NCI-H510A treated with DMSO at 0.1 percent for 48 hours (cell line): ENCODE measurements at regions not wholly inside any gene's neighbourhood (a gene's known extent, or its start where the extent isn't known, plus 50 kb on each side); places are given as distances from the start of the nearest gene placed in this dataset.
"Not testable (repeated sequence)": the region's sequence is repeated elsewhere in the genome, so short reads cannot be mapped to it uniquely, and the experiment has no call there.

Experiments used
- DNase-seq: peaks from one replicate; lab custom pipeline; 2025; lab: John Stamatoyannopoulos, UW

- no peak for DNase-seq
Measured at GRCh38 chr6:155656024-155656423, 200.4 kb upstream of the NOX3 start.

GRCh38 chr6:155654474-155654873, 198.8 kb upstream of the NOX3 start:
- DNase-seq: no peak

- no peak for DNase-seq
Measured at GRCh38 chr6:155648301-155648700, 192.7 kb upstream of the NOX3 start.

GRCh38 chr6:155647354-155647753, 191.7 kb upstream of the NOX3 start:
- no peak for DNase-seq

GRCh38 chr6:155646443-155646842, 190.8 kb upstream of the NOX3 start:
- DNase-seq: no peak

GRCh38 chr6:155645325-155645724, 189.7 kb upstream of the NOX3 start:
- DNase-seq: no peak

GRCh38 chr6:155641603-155642002, 186.0 kb upstream of the NOX3 start:
- DNase-seq: no peak

GRCh38 chr6:155638200-155638599, 182.6 kb upstream of the NOX3 start:
- no peak for DNase-seq

- no peak for DNase-seq
Measured at GRCh38 chr6:155635416-155635815, 179.8 kb upstream of the NOX3 start.

- no peak for DNase-seq
Measured at GRCh38 chr6:155630085-155630484, 174.4 kb upstream of the NOX3 start.

- no peak for DNase-seq
Measured at GRCh38 chr6:155629652-155630051, 174.0 kb upstream of the NOX3 start.

GRCh38 chr6:155628306-155628705, 172.7 kb upstream of the NOX3 start:
- no peak for DNase-seq

- DNase-seq: not testable (repeated sequence)
Measured at GRCh38 chr6:155627722-155628212, 172.1 kb upstream of the NOX3 start.

- no peak for DNase-seq
Measured at GRCh38 chr6:155623450-155624178, 168.0 kb upstream of the NOX3 start.

- no peak for DNase-seq
Measured at GRCh38 chr6:155614606-155615005, 159.0 kb upstream of the NOX3 start.

GRCh38 chr6:155611742-155612141, 156.1 kb upstream of the NOX3 start:
- DNase-seq: no peak

GRCh38 chr6:155604991-155605390, 149.4 kb upstream of the NOX3 start:
- DNase-seq: no peak

- DNase-seq: no peak
Measured at GRCh38 chr6:155599561-155599960, 143.9 kb upstream of the NOX3 start.

GRCh38 chr6:155599160-155599559, 143.5 kb upstream of the NOX3 start:
- DNase-seq: no peak

GRCh38 chr6:155595284-155595683, 139.6 kb upstream of the NOX3 start:
- no peak for DNase-seq

- no peak for DNase-seq
Measured at GRCh38 chr6:155591741-155592140, 136.1 kb upstream of the NOX3 start.

GRCh38 chr6:155589190-155589589, 133.6 kb upstream of the NOX3 start:
- no peak for DNase-seq

GRCh38 chr6:155587817-155588216, 132.2 kb upstream of the NOX3 start:
- DNase-seq: no peak

GRCh38 chr6:155586090-155586489, 130.5 kb upstream of the NOX3 start:
- no peak for DNase-seq
